AG04450 (cell line): ENCODE measurements at regions not wholly inside any gene's neighbourhood (a gene's known extent, or its start where the extent isn't known, plus 50 kb on each side); places are given as distances from the start of the nearest gene placed in this dataset.

Experiments
- CTCF ChIA-PET: fragments of 300-600, 350-600 bp; formaldehyde crosslinking; extraction: SDS; loops from one replicate; lab custom pipeline; 2022; ENCODE audit warnings: antibody characterized with exemption, inconsistent platforms; lab: Charles Lee
- POLR2A ChIA-PET: fragments of 350-600 bp; formaldehyde crosslinking; extraction: SDS; loops from one replicate; lab custom pipeline; 2021; ENCODE audit warnings: antibody characterized with exemption, inconsistent platforms; lab: Yijun Ruan, JAX
- DNase-seq: peaks from one replicate; pipeline ENCODE4 v3.0.0-alpha.2; 2011; ENCODE audit warnings: low read depth, low spot score
- H3K27ac ChIP-seq: one replicate; pipeline ENCODE4 v1.5.1; 2012; ENCODE audit warnings: low read depth, low read length, control low read depth
- H3K27me3 ChIP-seq: one replicate; pipeline ENCODE4 v1.6.0; 2012; ENCODE audit warnings: low read length; ENCODE audit not compliant: control insufficient read depth, insufficient read depth
- H3K4me3 ChIP-seq: 2 replicates; pipeline ENCODE4 v1.5.1; 2011; ENCODE audit warnings: mild to moderate bottlenecking, low read depth, low read length, control low read depth
- H3K9me3 ChIP-seq: 2 replicates; pipeline ENCODE4 v1.5.1; 2012; ENCODE audit warnings: low read length; ENCODE audit not compliant: control insufficient read depth, insufficient read depth
- CTCF ChIP-seq: IDR thresholded peaks from 2 replicates; pipeline ENCODE4 v1.5.1; 2011; ENCODE audit warnings: low read depth, low read length, control low read depth, inconsistent platforms

- Histone ChIP-seq H3K4me3 (no peak overlapping the region), H3K9me3 (peaks cover 3% of the 10 kb centered on the region), H3K27ac (no peak overlapping the region), H3K27me3 (no peaks in the 10 kb centered on the region)
- no peak for DNase-seq
- ChIA-PET POLR2A (no interaction called here), CTCF (no interaction called here)
- TF ChIP-seq CTCF = no peak
These were observed 2144.6 kb upstream of the ACO1 start for GRCh38 chr9:30239878-30240277.

GRCh38 chr9:30243467-30243866, 2141.0 kb upstream of the ACO1 start:
- CTCF ChIA-PET = no interaction called here
- DNase-seq = no peak

GRCh38 chr9:30244877-30245276, 2139.6 kb upstream of the ACO1 start:
- no peak for TF ChIP-seq CTCF
- no peak for DNase-seq
- H3K27me3 ChIP-seq = no peaks in the 10 kb centered on the region
- POLR2A ChIA-PET = no interaction called here
- CTCF ChIA-PET = no interaction called here
- H3K9me3 ChIP-seq = peaks cover 3% of the 10 kb centered on the region
- no peak overlapping the region for H3K27ac ChIP-seq
- no peak overlapping the region for H3K4me3 ChIP-seq

More at GRCh38 chr9:30243467-30243866, 2141.0 kb upstream of the ACO1 start:
- H3K9me3 ChIP-seq = peaks cover 3% of the 10 kb centered on the region
- POLR2A ChIA-PET = no interaction called here
- no peak overlapping the region for H3K4me3 ChIP-seq
- no peak overlapping the region for H3K27ac ChIP-seq
- TF ChIP-seq CTCF = no peak
- H3K27me3 ChIP-seq = no peaks in the 10 kb centered on the region

- DNase-seq = no peak
- ChIA-PET CTCF (no interaction called here), POLR2A (no interaction called here)
- Histone ChIP-seq H3K27ac (no peak overlapping the region), H3K4me3 (no peak overlapping the region), H3K9me3 (no peaks in the 10 kb centered on the region; the same call in 1 of the 2 replicates), H3K27me3 (no peaks in the 10 kb centered on the region)
- no peak for TF ChIP-seq CTCF
These were observed 2133.6 kb upstream of the ACO1 start for GRCh38 chr9:30250872-30251271.

- POLR2A ChIA-PET = no interaction called here
- CTCF ChIA-PET = no interaction called here
These were observed 2126.3 kb upstream of the ACO1 start for GRCh38 chr9:30258094-30258493.

More at GRCh38 chr9:30258094-30258493, 2126.3 kb upstream of the ACO1 start:
- TF ChIP-seq CTCF = no peak
- Histone ChIP-seq H3K27me3 (no peaks in the 10 kb centered on the region), H3K9me3 (no peaks in the 10 kb centered on the region), H3K4me3 (no peak overlapping the region), H3K27ac (no peak overlapping the region)
- no peak for DNase-seq
